Suppressor macrophage treated with lipopolysaccharide for 1 hour (primary cell): ENCODE measurements at regions not wholly inside any gene's neighbourhood (a gene's known extent, or its start where the extent isn't known, plus 50 kb on each side); places are given as distances from the start of the nearest gene placed in this dataset.
A peak's percentile ranks its signal among the peaks of the same experiment; 100 is the strongest.
"Not testable (repeated sequence)": the region's sequence is repeated elsewhere in the genome, so short reads cannot be mapped to it uniquely, and the experiment has no call there.

ENCODE experiments used
- DNase-seq, 3 donors: peaks; one replicate each; pipeline ENCODE4 v3.0.0-alpha.2; 2020 to 2022

GRCh38 chr3:177461765-177462164 is 264.5 kb upstream of the TBL1XR1 start:
- DNase-seq, result no peak

- not testable (repeated sequence) for DNase-seq
Measured at GRCh38 chr3:177463341-177463740, 266.1 kb upstream of the TBL1XR1 start.

- DNase-seq, result no peak
Measured at GRCh38 chr3:177463863-177464262, 266.6 kb upstream of the TBL1XR1 start.

GRCh38 chr3:177464392-177465256 is 267.3 kb upstream of the TBL1XR1 start:
- DNase-seq, result no peak

GRCh38 chr3:177465257-177465642 is 268.0 kb upstream of the TBL1XR1 start:
- DNase-seq, result no peak

- DNase-seq, result no peak
Measured at GRCh38 chr3:177466074-177466473, 268.8 kb upstream of the TBL1XR1 start.

GRCh38 chr3:177466622-177467021 is 269.3 kb upstream of the TBL1XR1 start:
- DNase-seq, result not testable (repeated sequence)

GRCh38 chr3:177467247-177467985 is 270.1 kb upstream of the TBL1XR1 start:
- DNase-seq, result no peak

- no peak for DNase-seq
Measured at GRCh38 chr3:177468331-177468730, 271.0 kb upstream of the TBL1XR1 start.

- DNase-seq, result no peak
Measured at GRCh38 chr3:177468816-177469215, 271.5 kb upstream of the TBL1XR1 start.

GRCh38 chr3:177469216-177469615 is 271.9 kb upstream of the TBL1XR1 start:
- DNase-seq, result no peak

- DNase-seq, result no peak
Measured at GRCh38 chr3:177470197-177470941, 273.1 kb upstream of the TBL1XR1 start.

- no peak for DNase-seq
Measured at GRCh38 chr3:177471733-177472480, 274.6 kb upstream of the TBL1XR1 start.

- DNase-seq, result no peak
Measured at GRCh38 chr3:177473184-177473583, 275.9 kb upstream of the TBL1XR1 start.

- no peak for DNase-seq
Measured at GRCh38 chr3:177473903-177474302, 276.6 kb upstream of the TBL1XR1 start.

- DNase-seq, result no peak
Measured at GRCh38 chr3:177474652-177475355, 277.5 kb upstream of the TBL1XR1 start.

GRCh38 chr3:177475356-177475665 is 278.0 kb upstream of the TBL1XR1 start:
- no peak for DNase-seq

- no peak for DNase-seq
Measured at GRCh38 chr3:177476495-177476894, 279.2 kb upstream of the TBL1XR1 start.

- DNase-seq, result no peak
Measured at GRCh38 chr3:177476921-177477435, 279.7 kb upstream of the TBL1XR1 start.

- DNase-seq, result peak in 2 of 3 donors; percentile 22 to 30
Measured at GRCh38 chr3:177478170-177478867, 281.0 kb upstream of the TBL1XR1 start.

GRCh38 chr3:177479630-177480029 is 282.3 kb upstream of the TBL1XR1 start:
- DNase-seq, result no peak
